ENCODE measurements at regions not wholly inside any gene's neighbourhood (a gene's known extent, or its start where the extent isn't known, plus 50 kb on each side); places are given as distances from the start of the nearest gene placed in this dataset.

DNA sequence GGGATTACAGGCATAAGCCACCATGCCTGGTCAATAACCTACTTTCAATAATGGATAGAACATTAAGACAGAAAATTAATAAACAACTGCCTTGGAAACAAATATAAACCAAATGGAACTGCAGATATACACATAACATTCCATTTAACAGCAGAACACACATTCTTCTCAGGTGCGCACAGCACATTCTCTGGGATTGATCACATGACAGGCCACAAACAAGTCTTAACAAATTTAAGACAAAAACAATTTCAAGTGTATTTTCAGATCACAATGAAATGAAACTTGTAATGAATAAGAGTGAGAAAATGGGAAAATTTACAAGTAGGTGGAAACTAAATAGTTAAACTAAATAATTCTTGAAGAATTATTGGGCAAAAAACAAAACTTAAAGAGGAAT is 167.9 kb downstream of the TBX18 start:
- TF ChIP-seq, protein P1, sequence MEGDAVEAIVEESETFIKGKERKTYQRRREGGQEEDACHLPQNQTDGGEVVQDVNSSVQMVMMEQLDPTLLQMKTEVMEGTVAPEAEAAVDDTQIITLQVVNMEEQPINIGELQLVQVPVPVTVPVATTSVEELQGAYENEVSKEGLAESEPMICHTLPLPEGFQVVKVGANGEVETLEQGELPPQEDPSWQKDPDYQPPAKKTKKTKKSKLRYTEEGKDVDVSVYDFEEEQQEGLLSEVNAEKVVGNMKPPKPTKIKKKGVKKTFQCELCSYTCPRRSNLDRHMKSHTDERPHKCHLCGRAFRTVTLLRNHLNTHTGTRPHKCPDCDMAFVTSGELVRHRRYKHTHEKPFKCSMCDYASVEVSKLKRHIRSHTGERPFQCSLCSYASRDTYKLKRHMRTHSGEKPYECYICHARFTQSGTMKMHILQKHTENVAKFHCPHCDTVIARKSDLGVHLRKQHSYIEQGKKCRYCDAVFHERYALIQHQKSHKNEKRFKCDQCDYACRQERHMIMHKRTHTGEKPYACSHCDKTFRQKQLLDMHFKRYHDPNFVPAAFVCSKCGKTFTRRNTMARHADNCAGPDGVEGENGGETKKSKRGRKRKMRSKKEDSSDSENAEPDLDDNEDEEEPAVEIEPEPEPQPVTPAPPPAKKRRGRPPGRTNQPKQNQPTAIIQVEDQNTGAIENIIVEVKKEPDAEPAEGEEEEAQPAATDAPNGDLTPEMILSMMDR (IDR thresholded peaks at IDR 0.05): no peak
- no peak for TF ChIP-seq POLR2A (IDR thresholded peaks at IDR 0.05)

All from body of pancreas (tissue), 4 donors.